SK-N-SH (cell line): ENCODE measurements at regions not wholly inside any gene's neighbourhood (a gene's known extent, or its start where the extent isn't known, plus 50 kb on each side); places are given as distances from the start of the nearest gene placed in this dataset.

ENCODE experiments used
- CTCF ChIA-PET: fragments of 300-600, 350-600 bp; formaldehyde crosslinking; extraction: SDS; loops from one replicate; lab custom pipeline; 2021; lab: Yijun Ruan, JAX
- POLR2A ChIA-PET: fragments of 350-600 bp; sonication (Branson Sonifier 250); formaldehyde crosslinking; extraction: SDS; loops from one replicate; lab custom pipeline; 2020; ENCODE audit warnings: antibody characterized with exemption, inconsistent platforms; lab: Yijun Ruan, JAX
- DNase-seq: peaks from one replicate; pipeline ENCODE4 v3.0.0; 2012
- H2AFZ ChIP-seq: fragments of 200-600 bp; sonication (generic); 2 replicates; pipeline ENCODE4 v1.8.1; 2016; ENCODE audit warnings: antibody characterized with exemption, mild to moderate bottlenecking, low read depth
- H3F3A ChIP-seq: fragments of 200-600 bp; sonication (generic); replicated peaks from 2 replicates; pipeline ENCODE3; 2016; ENCODE audit warnings: antibody characterized with exemption, mild to moderate bottlenecking; ENCODE audit not compliant: insufficient read depth
- H3K27ac ChIP-seq, 2 experiments: fragments of 200-500 bp in 1 of 2; fragments of 200-600 bp in 1 of 2; sonication (Bioruptor generic) in 1 of 2; sonication (generic), shearing (Covaris generic) in 1 of 2; 2 replicates each; pipeline versions ENCODE4 v1.5.1 to v1.6.1; 2014 to 2016; ENCODE audit warnings: low read depth in 2 of 2, inconsistent platforms in 1 of 2, low read length in 1 of 2, mild to moderate bottlenecking in 1 of 2, mixed read lengths in 1 of 2
- H3K27me3 ChIP-seq: fragments of 200-600 bp; sonication (generic), shearing (Covaris generic); 2 replicates; pipeline ENCODE4 v1.6.1; 2016; ENCODE audit warnings: mixed run types; ENCODE audit not compliant: insufficient read depth
- H3K36me3 ChIP-seq, 2 experiments: fragments of 200-500 bp in 1 of 2; fragments of 200-600 bp in 1 of 2; sonication (Bioruptor generic) in 1 of 2; sonication (generic) in 1 of 2; replicated peaks in 1 of 2; 2 replicates each; pipeline versions ENCODE3 to v1.5.1; 2014 to 2016; ENCODE audit warnings: low read length in 1 of 2, mild to moderate bottlenecking in 1 of 2; ENCODE audit not compliant: insufficient read depth in 2 of 2, control insufficient read depth in 1 of 2
- H3K4me1 ChIP-seq, 2 experiments: fragments of 200-500 bp in 1 of 2; fragments of 200-600 bp in 1 of 2; sonication (Bioruptor generic) in 1 of 2; sonication (generic), shearing (Covaris generic) in 1 of 2; 2 replicates each; pipeline versions ENCODE4 v1.5.1 to v1.6.1; 2014 to 2016; ENCODE audit warnings: low read depth in 1 of 2, low read length in 1 of 2, mixed run types in 1 of 2; ENCODE audit not compliant: insufficient read depth in 2 of 2, control insufficient read depth in 1 of 2
- H3K4me2 ChIP-seq: fragments of 200-600 bp; sonication (generic), shearing (Covaris generic); 2 replicates; pipeline ENCODE4 v1.6.1; 2017; ENCODE audit warnings: mixed run types
- H3K4me3 ChIP-seq, 2 experiments: fragments of 200-500 bp in 1 of 2; fragments of 200-600 bp in 1 of 2; sonication (Bioruptor generic) in 1 of 2; sonication (generic), shearing (Covaris generic) in 1 of 2; 2 replicates each; pipeline versions ENCODE4 v1.5.1 to v1.8.1; 2014 to 2016; ENCODE audit warnings: low read depth in 2 of 2, inconsistent platforms in 1 of 2, low read length in 1 of 2, mild to moderate bottlenecking in 1 of 2, mixed read lengths in 1 of 2, moderate library complexity in 1 of 2
- H3K79me2 ChIP-seq: fragments of 200-600 bp; sonication (generic); 2 replicates; pipeline ENCODE4 v1.8.1; 2017; ENCODE audit warnings: mild to moderate bottlenecking; ENCODE audit not compliant: insufficient read depth
- H3K9ac ChIP-seq: fragments of 200-600 bp; sonication (generic); 2 replicates; pipeline ENCODE4 v1.6.1; 2017; ENCODE audit warnings: mixed run types
- H3K9me2 ChIP-seq: fragments of 200-600 bp; sonication (generic); 2 replicates; pipeline ENCODE4 v1.6.1; 2017; ENCODE audit warnings: mixed run types
- H3K9me3 ChIP-seq: fragments of 200-600 bp; sonication (generic); 2 replicates; pipeline ENCODE4 v1.6.1; 2017; ENCODE audit warnings: mixed run types, mild to moderate bottlenecking, moderate library complexity
- H4K20me1 ChIP-seq: fragments of 200-600 bp; sonication (generic); 2 replicates; pipeline ENCODE4 v1.6.1; 2017; ENCODE audit warnings: mild to moderate bottlenecking, mixed run types; ENCODE audit not compliant: insufficient read depth
- CHD2 ChIP-seq: fragments of 150-350 bp; IDR thresholded peaks from 2 replicates; pipeline ENCODE4 v1.6.1; 2018; ENCODE audit warnings: low read length; ENCODE audit not compliant: partially characterized antibody
- CTCF ChIP-seq: fragments of 200-600 bp; sonication (generic); IDR thresholded peaks from 2 replicates; pipeline ENCODE4 v1.6.1; 2017; ENCODE audit warnings: antibody characterized with exemption, mild to moderate bottlenecking, moderate library complexity
- ELF1 ChIP-seq: IDR thresholded peaks from 2 replicates; pipeline ENCODE4 v1.4.0; 2012
- EZH2phosphoT487 ChIP-seq: fragments of 200-600 bp; sonication (generic); IDR thresholded peaks from 2 replicates; pipeline ENCODE4 v1.6.1; 2017; ENCODE audit warnings: low read depth, mixed run types, mild to moderate bottlenecking, antibody characterized with exemption, moderate library complexity, borderline replicate concordance
- FOXM1 ChIP-seq: IDR thresholded peaks from 2 replicates; pipeline ENCODE4 v1.4.0; 2012; ENCODE audit warnings: low read depth, mild to moderate bottlenecking
- GABPA ChIP-seq: IDR thresholded peaks from 2 replicates; pipeline ENCODE4 v1.4.0; 2012; ENCODE audit warnings: low read depth, mild to moderate bottlenecking
- JUND ChIP-seq: IDR thresholded peaks from 2 replicates; pipeline ENCODE4 v1.4.0; 2012
- MAX ChIP-seq: IDR thresholded peaks from 2 replicates; pipeline ENCODE4 v1.4.0; 2012; ENCODE audit warnings: low read depth
- MEF2A ChIP-seq: IDR thresholded peaks from 2 replicates; pipeline ENCODE4 v1.4.0; 2012; ENCODE audit warnings: low read depth, borderline replicate concordance
- NFIC ChIP-seq: IDR thresholded peaks from 2 replicates; pipeline ENCODE4 v1.4.0; 2012; ENCODE audit warnings: borderline replicate concordance
- POLR2AphosphoS5 ChIP-seq: IDR thresholded peaks from 2 replicates; pipeline ENCODE4 v1.6.1; 2012; ENCODE audit warnings: low read depth, low read length
- RAD21 ChIP-seq: IDR thresholded peaks from 2 replicates; pipeline ENCODE4 v1.6.1; 2012; ENCODE audit warnings: mild to moderate bottlenecking, low read length
- RFX5 ChIP-seq: IDR thresholded peaks from 2 replicates; pipeline ENCODE4 v1.6.1; 2012; ENCODE audit warnings: mild to moderate bottlenecking, improper control_type of control experiment, low read length
- RXRA ChIP-seq: IDR thresholded peaks from 2 replicates; pipeline ENCODE4 v1.4.0; 2012; ENCODE audit warnings: low read depth, mild to moderate bottlenecking, borderline replicate concordance
- SIN3A ChIP-seq: IDR thresholded peaks from 2 replicates; pipeline ENCODE4 v1.6.1; 2012; ENCODE audit warnings: low read depth, mild to moderate bottlenecking, low read length, moderate library complexity, borderline replicate concordance
- SMC3 ChIP-seq: IDR thresholded peaks from 2 replicates; pipeline ENCODE4 v1.6.1; 2012; ENCODE audit warnings: low read depth, low read length, improper control_type of control experiment
- TAF1 ChIP-seq: IDR thresholded peaks from 2 replicates; pipeline ENCODE4 v1.6.1; 2012; ENCODE audit warnings: low read depth, mild to moderate bottlenecking, low read length, moderate library complexity, borderline replicate concordance
- TCF12 ChIP-seq: IDR thresholded peaks from 2 replicates; pipeline ENCODE4 v1.4.0; 2012
- TEAD4 ChIP-seq: IDR thresholded peaks from 2 replicates; pipeline ENCODE4 v1.4.0; 2012; ENCODE audit warnings: mild to moderate bottlenecking, borderline replicate concordance; ENCODE audit not compliant: insufficient read depth
- USF1 ChIP-seq: IDR thresholded peaks from 2 replicates; pipeline ENCODE4 v1.4.0; 2012; ENCODE audit warnings: low read depth, borderline replicate concordance
- ZBTB33 ChIP-seq: IDR thresholded peaks from 2 replicates; pipeline ENCODE4 v1.4.0; 2012; ENCODE audit warnings: low read depth, borderline replicate concordance
- WGBS: methylation state at CpG from one replicate; pipeline ENCODE4 v1.1.6; 2017; ENCODE audit warnings: low lambda C conversion rate; 5-methylcytosine and 5-hydroxymethylcytosine counted together

GRCh38 chr2:100726866-100727265 lies 93.1 kb upstream of the NPAS2 start:
- no peaks in the 10 kb centered on the region for H3K36me3 ChIP-seq
- no peaks in the 10 kb centered on the region for H3K27me3 ChIP-seq
- H3K4me2 ChIP-seq: no peak overlapping the region
- no peak for DNase-seq
- H3F3A ChIP-seq: peaks cover 6% of the 10 kb centered on the region
- H3K9me2 ChIP-seq: no peaks in the 10 kb centered on the region
- H3K9ac ChIP-seq: no peak overlapping the region
- ChIA-PET CTCF (no interaction called here), POLR2A (no interaction called here)
- H2AFZ ChIP-seq: no peak overlapping the region
- no peaks in the 10 kb centered on the region for H3K4me1 ChIP-seq
- 57% methylated on average over 2 of the region's 2 CpGs for WGBS
- H4K20me1 ChIP-seq: no peaks in the 10 kb centered on the region
- no peak overlapping the region for H3K27ac ChIP-seq
- 0 out of 2 replicates have a peak, but pooled peaks cover 8% of the 10 kb centered on the region for H3K9me3 ChIP-seq
- TF ChIP-seq MEF2A (no peak), EZH2phosphoT487 (no peak), MAX (no peak), POLR2AphosphoS5 (no peak), NFIC (no peak), RFX5 (no peak), CTCF (no peak), RAD21 (no peak)
- H3K4me3 ChIP-seq: no peak overlapping the region
- H3K79me2 ChIP-seq: no peaks in the 10 kb centered on the region

GRCh38 chr2:100730290-100730868 lies 89.6 kb upstream of the NPAS2 start:
- H3K4me3 ChIP-seq: no peak overlapping the region
- H3K4me2 ChIP-seq: no peak overlapping the region
- H3K27ac ChIP-seq: no peak overlapping the region
- H3K9me2 ChIP-seq: no peaks in the 10 kb centered on the region
- no peaks in the 10 kb centered on the region for H3K27me3 ChIP-seq
- no peak overlapping the region for H2AFZ ChIP-seq
- H3K9me3 ChIP-seq: 0 out of 2 replicates have a peak, but pooled peaks cover 8% of the 10 kb centered on the region
- DNase-seq: peak; percentile 21
- H3K4me1 ChIP-seq: peaks cover 0 to 17% of the 10 kb centered on the region in 2 experiments; a peak in 3 of 4 replicates
- no peak overlapping the region for H3K9ac ChIP-seq
- H3K79me2 ChIP-seq: no peaks in the 10 kb centered on the region
- no peaks in the 10 kb centered on the region for H4K20me1 ChIP-seq
- ChIA-PET POLR2A (no interaction called here), CTCF (interaction anchor here (0.9 to 3.2 kb wide), 6 partner anchors 47 to 256 kb away, joined by 3 to 16 read pairs (median 4); no protein-coding TSS in a partner anchor)
- peaks cover 6% of the 10 kb centered on the region for H3F3A ChIP-seq
- H3K36me3 ChIP-seq: no peaks in the 10 kb centered on the region
- WGBS: 43% methylated on average over 6 of the region's 6 CpGs
- TF ChIP-seq TEAD4: no peak
- no peak for TF ChIP-seq GABPA
- no peak for TF ChIP-seq CHD2
- no peak for TF ChIP-seq FOXM1
- TF ChIP-seq ELF1: no peak
- peak; percentile 47; the same call in 1 of the 2 replicates for TF ChIP-seq TCF12
- peak; percentile 64; the same call in 1 of the 2 replicates for TF ChIP-seq MAX
- TF ChIP-seq SIN3A: 0 out of 2 replicates have a peak, but pooled peaks have one; percentile 23
- 0 out of 2 replicates have a peak, but pooled peaks have one; percentile 16 for TF ChIP-seq RXRA
- no peak for TF ChIP-seq ZBTB33
- no peak for TF ChIP-seq JUND
- TF ChIP-seq SMC3: peak; percentile 78
- no peak for TF ChIP-seq NFIC
- 0 out of 2 replicates have a peak, but pooled peaks have one; percentile 20 for TF ChIP-seq USF1
- TF ChIP-seq RAD21: peak; percentile 76
- TF ChIP-seq CTCF: peak; percentile 78
- TF ChIP-seq TAF1: no peak
